ENCODE measurements at regions not wholly inside any gene's neighbourhood (a gene's known extent, or its start where the extent isn't known, plus 50 kb on each side); places are given as distances from the start of the nearest gene placed in this dataset.
"Not testable (repeated sequence)": the region's sequence is repeated elsewhere in the genome, so short reads cannot be mapped to it uniquely, and the experiment has no call there.

GRCh38 chr17:16865077-16865613, 106.8 kb downstream of the TNFRSF13B start:
- H3K4me3 Mint-ChIP-seq; H3K4me1 Mint-ChIP-seq; DNase-seq; H3K27me3 Mint-ChIP-seq; H3K27ac Mint-ChIP-seq; H3K9me3 Mint-ChIP-seq; POLR2A ChIA-PET; H3K36me3 Mint-ChIP-seq (ENCODE audit: low read depth); CTCF ChIA-PET: not testable (repeated sequence)

DNA sequence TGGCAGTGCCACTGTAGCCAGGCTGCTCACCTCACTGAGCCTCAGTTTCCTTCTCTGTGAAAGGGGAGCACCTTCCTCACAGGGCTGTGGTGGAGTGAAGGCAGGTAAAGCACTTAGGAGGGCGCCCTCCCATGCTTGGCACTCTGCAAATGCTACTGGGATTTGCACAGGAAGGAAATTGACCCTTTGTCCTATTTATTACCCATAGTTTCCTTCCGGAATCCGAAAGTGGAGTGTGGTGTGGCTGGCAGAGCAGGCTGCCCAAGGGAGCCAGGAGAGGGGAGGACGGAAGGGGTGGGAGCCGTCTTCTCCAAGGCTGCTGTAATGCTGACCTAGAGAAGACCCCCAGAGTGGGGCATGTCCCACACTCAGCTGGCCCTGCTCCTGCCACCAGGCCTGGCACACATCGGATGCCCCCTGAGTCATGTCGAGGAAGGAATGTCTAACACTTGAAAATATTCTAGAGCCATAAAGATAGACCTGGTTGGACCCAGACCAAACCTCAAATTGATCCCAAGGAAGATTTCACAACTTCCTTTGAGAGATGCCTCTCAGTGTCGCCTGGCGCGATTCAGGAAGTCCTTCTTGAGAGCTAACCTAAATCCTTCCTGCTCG, 107.3 kb downstream of the TNFRSF13B start:
- H3K4me3 Mint-ChIP-seq = not testable (repeated sequence)

GRCh38 chr17:16861152-16861551, 110.8 kb downstream of the TNFRSF13B start:
- H3K4me3 Mint-ChIP-seq; H3K27me3 Mint-ChIP-seq; H3K36me3 Mint-ChIP-seq (ENCODE audit: low read depth); POLR2A ChIA-PET; DNase-seq; H3K27ac Mint-ChIP-seq; H3K4me1 Mint-ChIP-seq; H3K9me3 Mint-ChIP-seq; CTCF ChIA-PET: not testable (repeated sequence)

More for the DNA sequence above, 107.3 kb downstream of the TNFRSF13B start:
- DNase-seq; H3K36me3 Mint-ChIP-seq (ENCODE audit: low read depth); POLR2A ChIA-PET; H3K27ac Mint-ChIP-seq; H3K4me1 Mint-ChIP-seq; H3K27me3 Mint-ChIP-seq; CTCF ChIA-PET; H3K9me3 Mint-ChIP-seq: not testable (repeated sequence)

DNA sequence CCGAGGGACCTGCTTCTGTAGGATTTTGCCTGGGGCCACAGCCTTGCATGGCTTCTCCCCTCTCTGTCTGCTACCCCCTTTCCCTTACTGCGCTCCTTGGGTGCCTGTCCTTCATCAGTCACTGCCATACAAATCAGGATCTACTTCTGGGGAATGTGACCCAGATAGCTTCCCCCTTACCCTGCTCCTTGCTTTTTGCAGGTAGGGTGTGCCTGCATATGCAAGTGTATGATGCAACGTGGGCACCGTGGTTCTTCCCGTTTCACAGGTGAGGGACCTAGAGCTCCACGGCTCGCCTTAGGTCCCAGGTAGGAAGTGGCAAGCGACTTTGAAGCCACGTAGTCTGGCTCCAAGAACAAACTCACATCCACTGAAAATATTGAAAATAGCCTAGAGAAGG, 111.5 kb downstream of the TNFRSF13B start:
- DNase-seq; POLR2A ChIA-PET; H3K36me3 Mint-ChIP-seq (ENCODE audit: low read depth); H3K9me3 Mint-ChIP-seq; H3K27ac Mint-ChIP-seq; H3K4me1 Mint-ChIP-seq; H3K27me3 Mint-ChIP-seq; CTCF ChIA-PET; H3K4me3 Mint-ChIP-seq: not testable (repeated sequence)

DNA sequence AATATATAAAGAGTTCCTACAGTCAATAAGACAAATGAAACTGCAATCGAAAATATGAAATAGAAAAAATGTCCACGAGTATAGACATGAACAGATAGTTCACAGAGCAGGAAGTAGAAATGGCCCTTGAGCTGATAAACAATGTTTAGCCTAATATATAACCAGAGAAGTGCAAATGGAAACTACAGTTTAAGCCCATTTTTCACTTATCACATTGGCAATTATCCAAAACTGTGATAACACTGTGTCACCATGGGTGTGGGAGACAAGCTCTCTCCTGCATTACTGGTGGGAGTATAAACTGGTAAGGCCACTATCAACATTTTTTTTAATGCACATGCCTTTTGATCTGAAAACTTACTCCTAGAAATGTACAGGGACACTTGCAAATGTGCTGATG, 112.4 kb downstream of the TNFRSF13B start:
- H3K4me3 Mint-ChIP-seq; H3K36me3 Mint-ChIP-seq (ENCODE audit: low read depth); H3K9me3 Mint-ChIP-seq; POLR2A ChIA-PET; DNase-seq; H3K4me1 Mint-ChIP-seq; H3K27me3 Mint-ChIP-seq; H3K27ac Mint-ChIP-seq; CTCF ChIA-PET: not testable (repeated sequence)

DNA sequence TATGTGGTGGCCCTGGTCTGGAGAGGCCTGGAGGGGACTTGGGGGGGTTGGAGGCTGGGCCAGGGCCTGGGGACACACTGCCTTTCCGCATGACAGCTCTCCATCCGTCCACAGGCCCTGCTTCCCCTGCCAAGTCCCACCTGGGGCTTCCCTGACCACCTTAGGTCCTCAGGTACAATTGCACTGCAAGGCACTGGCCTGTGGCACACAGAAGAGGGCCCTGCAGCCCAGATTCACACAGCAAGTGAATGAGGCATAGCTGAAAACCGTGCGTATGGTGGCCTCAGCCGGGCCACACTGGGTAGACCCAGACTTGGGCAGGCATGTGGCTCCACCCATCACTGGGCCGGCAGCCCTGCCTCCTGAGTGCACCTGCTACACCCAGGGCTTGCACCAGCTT, 114.2 kb downstream of the TNFRSF13B start:
- H3K27me3 Mint-ChIP-seq; POLR2A ChIA-PET; H3K4me1 Mint-ChIP-seq; CTCF ChIA-PET; H3K27ac Mint-ChIP-seq; DNase-seq; H3K36me3 Mint-ChIP-seq (ENCODE audit: low read depth); H3K4me3 Mint-ChIP-seq; H3K9me3 Mint-ChIP-seq: not testable (repeated sequence)

GRCh38 chr17:16856846-16857245, 115.1 kb downstream of the TNFRSF13B start:
- H3K4me1 Mint-ChIP-seq; DNase-seq; H3K27ac Mint-ChIP-seq; H3K9me3 Mint-ChIP-seq; CTCF ChIA-PET; H3K36me3 Mint-ChIP-seq (ENCODE audit: low read depth); H3K27me3 Mint-ChIP-seq; H3K4me3 Mint-ChIP-seq; POLR2A ChIA-PET: not testable (repeated sequence)

GRCh38 chr17:16856171-16856570, 115.7 kb downstream of the TNFRSF13B start:
- POLR2A ChIA-PET; CTCF ChIA-PET; DNase-seq; H3K27ac Mint-ChIP-seq; H3K27me3 Mint-ChIP-seq; H3K36me3 Mint-ChIP-seq (ENCODE audit: low read depth); H3K9me3 Mint-ChIP-seq; H3K4me1 Mint-ChIP-seq; H3K4me3 Mint-ChIP-seq: not testable (repeated sequence)

DNA sequence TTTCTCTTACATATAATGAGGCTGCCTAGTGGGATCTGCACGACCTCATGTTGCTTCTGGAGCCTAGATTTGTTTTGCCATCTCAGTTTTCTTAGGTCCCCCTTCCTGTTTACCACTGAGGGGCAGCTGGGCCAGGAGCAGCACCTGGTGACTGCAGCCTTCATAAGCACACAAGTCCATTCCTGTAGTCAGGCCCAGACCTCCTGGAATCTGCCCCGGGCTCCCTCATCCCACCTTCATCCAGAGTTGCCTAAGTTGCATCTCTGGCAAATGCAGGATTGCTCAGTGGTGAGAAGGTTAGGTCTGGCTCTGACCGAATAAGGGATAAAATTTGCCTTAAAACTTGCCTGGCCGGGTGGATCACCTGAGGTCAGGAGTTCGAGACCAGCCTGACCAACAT, 117.3 kb downstream of the TNFRSF13B start:
- H3K27ac Mint-ChIP-seq; DNase-seq; H3K36me3 Mint-ChIP-seq (ENCODE audit: low read depth); POLR2A ChIA-PET; CTCF ChIA-PET; H3K9me3 Mint-ChIP-seq; H3K27me3 Mint-ChIP-seq; H3K4me3 Mint-ChIP-seq; H3K4me1 Mint-ChIP-seq: not testable (repeated sequence)

DNA sequence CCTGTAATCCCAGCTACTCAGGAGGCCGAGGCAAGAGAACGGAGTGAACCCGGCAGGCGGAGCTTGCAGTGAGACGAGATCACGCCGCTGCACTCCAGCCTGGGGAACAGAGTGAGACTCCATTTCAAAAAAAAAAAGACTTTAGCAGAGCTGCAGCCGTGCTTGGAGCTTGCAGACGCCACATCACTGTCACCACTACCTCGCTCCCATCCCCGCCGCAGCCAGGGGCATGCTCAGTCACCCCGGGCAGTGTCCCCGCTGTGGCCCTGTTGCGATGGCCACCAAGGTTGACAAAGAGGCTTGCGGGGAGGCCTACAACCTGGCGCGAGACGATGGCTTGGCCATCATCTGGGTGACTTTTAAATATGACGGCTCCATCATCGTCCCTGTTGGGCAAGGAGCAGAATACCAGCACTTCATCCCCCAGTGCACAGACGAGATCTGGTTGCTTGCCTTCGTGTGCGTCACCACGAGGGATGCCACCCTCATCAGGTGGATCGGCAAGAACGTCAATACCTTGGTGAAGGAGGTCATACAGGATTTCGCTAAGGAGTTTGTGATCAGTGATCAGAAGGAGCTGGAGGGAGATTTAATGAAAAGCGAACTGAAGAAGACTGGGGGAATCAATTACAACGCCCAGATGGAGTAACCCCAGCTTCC, 118.1 kb downstream of the TNFRSF13B start:
- H3K27ac Mint-ChIP-seq = no peak overlapping the region
- H3K4me3 Mint-ChIP-seq = no peak overlapping the region
- H3K27me3 Mint-ChIP-seq = no peaks in the 10 kb centered on the region
- ChIA-PET POLR2A (interaction anchor here (0.6 kb wide), 1 partner anchor 659 kb away, joined by 3 read pairs; no protein-coding TSS in a partner anchor), CTCF (no interaction called here)
- no peak for DNase-seq
- no peaks in the 10 kb centered on the region for H3K4me1 Mint-ChIP-seq
- H3K9me3 Mint-ChIP-seq = no peaks in the 10 kb centered on the region
- H3K36me3 Mint-ChIP-seq (ENCODE audit: low read depth) = no peaks in the 10 kb centered on the region

DNA sequence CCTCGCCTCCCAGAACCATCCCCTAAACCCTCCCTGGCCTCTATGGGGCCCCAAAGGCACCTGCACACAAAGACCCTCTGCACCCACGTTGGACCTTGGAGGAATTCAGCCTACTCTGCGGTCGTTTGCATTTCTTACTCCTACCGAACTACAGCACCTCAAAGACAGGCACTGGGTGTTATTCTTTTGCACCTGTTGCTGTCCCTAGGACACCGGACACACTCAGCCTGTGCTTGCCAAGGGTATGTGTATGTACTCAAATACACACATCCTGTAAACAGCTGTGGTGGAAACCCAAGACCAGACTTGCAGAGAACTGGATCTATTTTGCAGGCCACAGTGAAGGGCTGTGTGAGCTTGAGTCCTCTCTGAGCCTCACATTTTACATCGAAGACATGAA, 122.1 kb downstream of the TNFRSF13B start:
- POLR2A ChIA-PET; H3K4me3 Mint-ChIP-seq; DNase-seq; H3K27ac Mint-ChIP-seq; H3K4me1 Mint-ChIP-seq; H3K27me3 Mint-ChIP-seq; CTCF ChIA-PET; H3K9me3 Mint-ChIP-seq; H3K36me3 Mint-ChIP-seq (ENCODE audit: low read depth): not testable (repeated sequence)

DNA sequence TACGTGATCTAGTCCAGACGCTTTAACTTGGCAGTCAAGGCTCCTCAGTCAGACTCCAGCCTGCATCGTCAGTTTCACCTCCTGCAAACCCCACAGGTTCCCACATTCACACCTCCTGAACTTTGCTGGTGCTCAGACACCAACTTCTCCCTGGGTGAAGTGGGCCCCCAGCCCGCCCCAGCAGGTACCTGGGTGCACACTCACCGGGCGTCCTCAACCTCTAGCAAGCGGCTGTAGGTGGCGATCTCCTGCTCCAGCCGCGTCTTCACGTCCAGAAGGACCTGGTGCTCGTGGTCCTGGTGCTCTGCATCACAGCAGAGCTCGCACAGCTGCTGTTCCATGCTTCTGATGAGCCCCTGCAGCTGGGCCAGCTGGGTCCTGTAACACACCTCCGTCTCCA, 122.9 kb downstream of the TNFRSF13B start:
- H3K4me3 Mint-ChIP-seq, POLR2A ChIA-PET: not testable (repeated sequence)

DNA sequence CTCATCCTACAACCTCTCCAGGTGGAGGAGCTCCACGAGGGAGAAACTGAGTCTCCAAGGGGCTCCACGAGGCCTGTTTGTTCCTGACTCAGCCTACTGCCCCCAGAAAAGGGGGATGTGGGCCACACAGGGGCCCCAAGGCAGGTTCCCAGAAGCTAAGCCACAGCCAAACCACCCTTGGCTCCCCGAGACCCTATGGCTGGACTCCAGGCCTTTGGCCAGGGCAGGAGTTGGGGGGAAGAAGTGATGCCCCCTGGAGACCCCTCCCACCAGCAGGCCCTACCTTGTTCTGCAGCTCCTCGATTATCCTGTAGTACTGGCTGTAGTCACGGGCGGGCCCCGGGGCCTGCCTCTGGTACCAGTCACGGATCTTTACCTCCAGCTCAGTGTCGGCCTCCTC, 126.8 kb downstream of the TNFRSF13B start:
- H3K27ac Mint-ChIP-seq; DNase-seq; POLR2A ChIA-PET; CTCF ChIA-PET; H3K4me1 Mint-ChIP-seq; H3K27me3 Mint-ChIP-seq; H3K9me3 Mint-ChIP-seq; H3K36me3 Mint-ChIP-seq (ENCODE audit: low read depth); H3K4me3 Mint-ChIP-seq: not testable (repeated sequence)

More for the DNA sequence above, 122.9 kb downstream of the TNFRSF13B start:
- DNase-seq; H3K27me3 Mint-ChIP-seq; H3K36me3 Mint-ChIP-seq (ENCODE audit: low read depth); CTCF ChIA-PET; H3K9me3 Mint-ChIP-seq; H3K4me1 Mint-ChIP-seq; H3K27ac Mint-ChIP-seq: not testable (repeated sequence)

GRCh38 chr17:16844669-16845068, 127.2 kb downstream of the TNFRSF13B start:
- H3K27ac Mint-ChIP-seq; H3K36me3 Mint-ChIP-seq (ENCODE audit: low read depth); POLR2A ChIA-PET; H3K4me3 Mint-ChIP-seq; CTCF ChIA-PET; H3K9me3 Mint-ChIP-seq; DNase-seq; H3K27me3 Mint-ChIP-seq; H3K4me1 Mint-ChIP-seq: not testable (repeated sequence)
